ENCODE measurements at regions not wholly inside any gene's neighbourhood (a gene's known extent, or its start where the extent isn't known, plus 50 kb on each side); places are given as distances from the start of the nearest gene placed in this dataset.

DNA sequence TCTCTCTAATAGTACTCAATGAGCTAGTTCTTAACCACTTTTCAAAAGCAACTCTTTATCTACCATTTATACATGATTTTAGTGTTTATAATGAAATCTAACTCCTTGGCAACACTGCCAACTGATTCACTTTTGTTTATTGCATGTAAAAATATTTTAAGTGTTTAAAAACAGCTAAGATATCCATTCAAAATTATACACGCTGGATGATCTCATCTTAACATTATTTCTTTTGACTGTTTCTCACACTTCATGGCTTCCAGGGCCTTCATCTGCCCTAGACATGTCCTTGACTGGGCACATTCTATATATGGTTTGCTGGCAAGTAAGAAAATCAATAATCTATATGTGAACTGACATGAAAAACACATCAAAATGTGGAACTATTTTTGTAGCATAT is 414.6 kb upstream of the LUZP2 start:
- in situ Hi-C loops (cut with HindIII; ENCODE audit: low pct_unique_long_range_greater_than_20kb, low sequenced_read_pairs), result no loop called here
- DNase-seq (ENCODE audit: low read depth in 1 of 2, low spot score in 1 of 2), result no peak
- TF ChIP-seq JUND (IDR thresholded peaks at IDR 0.05; ENCODE audit: low read depth), result no peak

DNA sequence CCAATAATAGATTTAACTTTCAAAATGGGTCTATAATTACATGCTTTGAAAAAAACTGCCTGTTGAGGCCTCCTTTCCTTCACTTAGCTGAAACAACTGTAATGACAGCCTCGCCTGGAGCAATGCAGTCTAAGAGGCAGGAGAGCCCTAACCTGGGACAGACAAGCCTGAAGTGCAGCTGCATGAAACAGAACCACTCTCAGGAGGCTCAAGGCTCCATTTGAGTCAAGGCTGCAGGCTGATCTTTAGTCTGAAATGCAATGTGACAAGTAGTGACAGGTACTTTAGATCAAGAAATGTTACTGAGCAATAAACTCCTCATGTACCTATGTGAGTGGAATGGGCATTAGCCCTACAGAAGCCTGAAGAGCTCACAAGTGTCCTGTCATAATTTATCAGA is 414.0 kb upstream of the LUZP2 start:
- in situ Hi-C loops (cut with HindIII; ENCODE audit: low pct_unique_long_range_greater_than_20kb, low sequenced_read_pairs), result no loop called here
- no peak for DNase-seq (ENCODE audit: low read depth in 1 of 2, low spot score in 1 of 2)
- no peak for TF ChIP-seq JUND (IDR thresholded peaks at IDR 0.05; ENCODE audit: low read depth)

DNA sequence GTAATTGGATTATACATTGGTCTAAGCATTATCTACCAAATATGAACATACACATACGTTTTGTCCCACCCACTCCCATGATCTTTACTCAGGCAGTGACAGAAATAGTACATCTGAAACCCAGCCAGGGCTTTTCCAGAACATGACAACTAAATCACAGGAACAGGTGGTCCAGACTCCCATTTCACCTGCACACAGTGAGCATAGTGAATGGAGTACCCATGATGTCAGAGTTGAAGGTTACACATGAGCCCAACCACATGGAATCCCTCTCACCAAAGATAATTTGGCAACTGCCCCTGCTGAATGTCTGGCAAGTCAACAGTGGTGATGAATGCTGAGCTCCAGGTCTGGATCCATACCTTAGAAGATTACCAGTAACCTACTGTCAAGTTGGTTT is 411.9 kb upstream of the LUZP2 start:
- in situ Hi-C loops (cut with HindIII; ENCODE audit: low pct_unique_long_range_greater_than_20kb, low sequenced_read_pairs), result no loop called here
- no peak for DNase-seq (ENCODE audit: low read depth in 1 of 2, low spot score in 1 of 2)
- no peak for TF ChIP-seq JUND (IDR thresholded peaks at IDR 0.05; ENCODE audit: low read depth)

DNA sequence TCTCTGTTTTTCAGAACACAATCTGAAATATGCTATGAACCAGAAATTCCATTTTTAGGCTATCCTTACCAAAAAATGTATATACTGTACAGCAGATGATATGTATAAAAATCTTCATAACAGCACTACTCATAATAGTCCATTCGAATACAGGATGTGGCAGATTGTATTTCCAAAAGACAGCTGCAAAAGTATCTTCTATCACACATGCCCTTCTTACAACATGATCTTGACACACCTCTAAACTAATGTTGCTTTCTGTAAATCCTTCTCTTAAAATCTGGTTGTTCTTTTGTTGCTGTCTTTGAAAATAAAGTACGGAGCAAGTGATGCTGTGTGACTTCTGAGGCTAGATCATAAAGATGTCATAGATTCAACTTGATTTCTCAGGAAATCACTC is 409.9 kb upstream of the LUZP2 start:
- no peak for TF ChIP-seq JUND (IDR thresholded peaks at IDR 0.05; ENCODE audit: low read depth)
- no peak for DNase-seq (ENCODE audit: low read depth in 1 of 2, low spot score in 1 of 2)
- in situ Hi-C loops (cut with HindIII; ENCODE audit: low pct_unique_long_range_greater_than_20kb, low sequenced_read_pairs), result no loop called here

DNA sequence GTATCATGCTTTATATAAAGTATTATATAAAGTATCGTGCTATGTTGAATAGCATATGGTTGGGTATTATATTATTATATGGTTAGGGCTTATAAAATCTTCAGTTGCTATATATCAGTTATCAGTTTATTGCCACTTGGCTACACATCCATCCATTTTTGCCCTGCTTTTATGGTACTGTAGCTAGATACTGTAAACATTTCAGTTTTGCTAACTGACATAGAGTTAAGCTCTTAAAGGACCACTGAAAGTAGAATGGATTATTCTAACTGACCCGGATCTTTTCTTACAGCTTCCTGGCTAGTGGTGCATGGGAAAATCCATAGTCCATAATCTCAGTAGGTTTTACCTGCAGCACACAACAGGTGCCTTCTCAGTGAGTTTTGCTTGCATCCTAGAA is 405.3 kb upstream of the LUZP2 start:
- in situ Hi-C loops (cut with HindIII; ENCODE audit: low pct_unique_long_range_greater_than_20kb, low sequenced_read_pairs), result no loop called here
- no peak for TF ChIP-seq JUND (IDR thresholded peaks at IDR 0.05; ENCODE audit: low read depth)
- no peak for DNase-seq (ENCODE audit: low read depth in 1 of 2, low spot score in 1 of 2)

DNA sequence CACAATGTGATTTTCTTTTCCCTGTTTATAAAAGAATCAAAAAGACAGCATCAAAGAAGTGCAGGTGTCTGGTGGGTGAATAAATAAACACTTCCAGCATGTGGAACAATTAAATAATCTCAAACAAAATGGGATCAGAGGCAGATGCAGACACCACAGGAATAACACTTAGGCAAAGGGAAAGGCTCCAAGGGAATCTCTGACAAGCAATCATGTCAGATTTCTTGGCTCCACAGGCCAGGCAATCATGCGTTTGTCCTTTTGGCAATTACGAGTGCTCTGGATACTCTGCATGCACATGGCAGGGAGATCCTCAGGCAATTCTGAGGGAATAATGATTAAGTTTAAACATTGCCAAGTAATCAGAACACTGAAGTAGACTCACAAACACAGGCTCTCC is 403.5 kb upstream of the LUZP2 start:
- no peak for TF ChIP-seq JUND (IDR thresholded peaks at IDR 0.05; ENCODE audit: low read depth)
- DNase-seq (ENCODE audit: low read depth in 1 of 2, low spot score in 1 of 2), result no peak
- in situ Hi-C loops (cut with HindIII; ENCODE audit: low pct_unique_long_range_greater_than_20kb, low sequenced_read_pairs), result no loop called here

DNA sequence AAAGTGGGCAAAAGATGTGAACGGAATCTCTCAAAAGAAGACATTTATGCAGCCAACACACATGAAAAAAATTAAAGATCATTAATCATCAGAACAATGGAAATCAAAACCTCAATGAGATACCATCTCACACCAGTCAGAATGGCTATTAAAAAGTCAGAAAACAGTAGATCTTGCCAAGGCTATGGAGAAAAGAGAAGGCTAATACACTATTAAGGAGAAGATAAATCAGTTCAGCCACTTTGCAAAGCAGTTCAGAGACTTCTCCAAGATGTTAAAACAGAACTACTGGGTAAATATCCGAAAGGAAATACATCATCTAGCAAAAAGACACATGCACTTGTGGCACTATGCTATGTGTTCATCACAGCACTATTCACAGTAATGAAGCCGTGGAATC is 388.2 kb upstream of the LUZP2 start:
- TF ChIP-seq JUND (IDR thresholded peaks at IDR 0.05; ENCODE audit: low read depth), result no peak
- in situ Hi-C loops (cut with HindIII; ENCODE audit: low pct_unique_long_range_greater_than_20kb, low sequenced_read_pairs), result no loop called here
- DNase-seq (ENCODE audit: low read depth in 1 of 2, low spot score in 1 of 2), result no peak

DNA sequence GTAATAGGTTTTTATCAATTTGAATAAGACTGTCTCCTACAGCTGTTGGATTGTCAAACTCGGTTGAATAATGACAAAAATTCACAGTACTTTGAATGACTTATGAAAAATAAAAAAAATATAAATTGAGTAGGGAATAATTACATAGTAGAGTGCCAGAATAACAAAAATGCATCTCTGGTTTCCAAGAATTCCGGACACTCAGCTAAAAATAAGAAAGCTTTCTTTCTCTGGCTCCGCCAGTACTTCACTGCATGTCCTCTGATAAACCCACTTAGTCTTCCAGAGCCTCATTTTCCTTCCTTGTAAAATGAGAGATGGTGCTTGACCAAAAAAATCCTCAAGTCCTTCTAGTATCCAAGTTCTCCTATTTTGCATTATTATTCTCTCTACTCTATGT is 374.6 kb upstream of the LUZP2 start:
- DNase-seq (ENCODE audit: low read depth in 1 of 2, low spot score in 1 of 2), result no peak
- no peak for TF ChIP-seq JUND (IDR thresholded peaks at IDR 0.05; ENCODE audit: low read depth)
- in situ Hi-C loops (cut with HindIII; ENCODE audit: low pct_unique_long_range_greater_than_20kb, low sequenced_read_pairs), result no loop called here

DNA sequence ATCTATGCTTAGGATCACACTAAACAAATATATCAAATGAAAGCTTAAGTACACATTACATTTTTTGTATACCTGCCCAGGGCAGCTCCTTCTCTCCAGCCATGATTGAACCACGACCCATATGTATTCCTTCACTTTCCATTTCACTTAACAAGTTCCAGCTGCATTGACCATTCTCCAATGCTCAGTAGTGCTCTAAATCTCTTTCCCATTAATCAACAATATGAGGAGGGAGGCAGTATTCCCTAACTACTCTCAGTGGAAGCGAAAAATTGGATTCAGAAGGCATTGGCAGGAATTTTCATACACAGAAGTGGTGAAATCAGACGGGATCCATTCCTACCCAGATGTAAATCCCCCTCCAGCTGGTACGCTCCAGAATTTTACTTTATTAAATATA is 372.0 kb upstream of the LUZP2 start:
- DNase-seq (ENCODE audit: low read depth in 1 of 2, low spot score in 1 of 2), result peak in 1 of 2 experiments; percentile 40
- TF ChIP-seq JUND (IDR thresholded peaks at IDR 0.05; ENCODE audit: low read depth), result no peak
- in situ Hi-C loops (cut with HindIII; ENCODE audit: low pct_unique_long_range_greater_than_20kb, low sequenced_read_pairs), result no loop called here

DNA sequence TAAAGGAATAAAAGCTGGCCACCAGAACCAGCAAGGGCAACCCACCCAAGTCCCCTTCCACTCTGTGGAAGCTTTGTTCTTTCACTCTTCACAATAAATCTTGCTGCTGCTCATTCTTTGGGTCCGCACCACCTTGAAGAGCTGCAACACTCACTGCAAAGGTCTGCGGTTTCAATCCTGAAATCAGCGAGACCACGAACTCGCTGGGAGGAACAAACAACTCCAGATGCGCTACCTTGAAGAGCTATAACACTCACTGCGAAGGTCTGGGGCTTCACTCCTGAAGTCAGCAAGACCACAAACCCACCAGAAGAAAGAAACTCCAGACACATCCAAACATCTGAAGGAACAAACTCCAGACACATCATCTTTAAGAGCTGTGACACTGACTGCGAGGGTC is 365.2 kb upstream of the LUZP2 start:
- in situ Hi-C loops (cut with HindIII; ENCODE audit: low pct_unique_long_range_greater_than_20kb, low sequenced_read_pairs), result no loop called here
- no peak for DNase-seq (ENCODE audit: low read depth in 1 of 2, low spot score in 1 of 2)
- TF ChIP-seq JUND (IDR thresholded peaks at IDR 0.05; ENCODE audit: low read depth), result no peak

DNA sequence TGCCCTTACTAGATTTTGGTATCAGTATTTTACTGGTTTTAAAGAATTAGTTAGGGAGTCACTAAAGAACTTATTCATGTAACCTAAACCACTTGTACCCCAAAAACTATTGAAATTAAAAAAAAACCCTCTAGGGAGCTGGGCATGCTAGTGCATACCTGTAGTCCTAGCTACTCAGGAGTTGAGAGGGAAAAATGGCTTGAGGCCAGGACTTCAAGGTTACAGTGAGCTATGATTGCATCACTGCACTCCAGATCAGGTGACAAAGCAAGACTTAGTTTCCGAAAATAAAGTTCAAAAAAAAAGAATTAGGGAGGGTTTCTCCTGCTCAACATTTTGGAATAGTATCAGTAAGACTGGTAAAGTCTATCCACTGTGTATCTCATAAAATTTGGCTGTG is 364.4 kb upstream of the LUZP2 start:
- no peak for DNase-seq (ENCODE audit: low read depth in 1 of 2, low spot score in 1 of 2)
- no peak for TF ChIP-seq JUND (IDR thresholded peaks at IDR 0.05; ENCODE audit: low read depth)
- in situ Hi-C loops (cut with HindIII; ENCODE audit: low pct_unique_long_range_greater_than_20kb, low sequenced_read_pairs), result no loop called here

DNA sequence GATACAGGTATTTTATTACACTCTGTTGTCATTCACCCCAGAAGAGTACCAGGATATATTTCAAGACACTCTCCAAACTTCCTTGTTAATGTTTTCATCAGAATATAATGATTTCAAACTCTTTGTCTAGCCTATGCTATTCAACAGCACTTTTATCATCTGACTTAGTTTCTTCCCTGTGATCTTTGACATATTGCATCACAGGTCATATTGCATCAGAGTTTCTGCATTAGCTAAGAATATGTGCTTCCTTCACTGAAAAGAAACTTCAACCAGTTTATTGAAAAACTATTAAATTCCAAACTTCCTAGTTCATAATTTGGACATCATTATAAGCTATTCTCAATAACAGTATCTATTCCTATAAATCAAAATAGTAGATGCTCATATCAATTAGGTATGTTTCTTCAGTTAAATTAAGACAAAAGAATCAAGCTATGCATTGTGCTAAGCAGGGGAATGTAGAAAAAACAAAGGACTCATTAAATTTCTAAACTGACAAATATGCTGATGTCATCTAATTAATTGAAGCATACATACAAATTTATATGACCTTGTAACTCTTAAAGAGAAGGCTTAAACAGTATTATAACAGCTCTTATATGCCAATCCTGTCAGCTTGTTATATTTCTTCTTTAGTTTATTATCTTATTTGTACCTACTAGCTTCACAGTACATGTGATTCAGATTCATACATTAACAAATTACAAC is 361.8 kb upstream of the LUZP2 start:
- in situ Hi-C loops (cut with HindIII; ENCODE audit: low pct_unique_long_range_greater_than_20kb, low sequenced_read_pairs), result no loop called here
- no peak for TF ChIP-seq JUND (IDR thresholded peaks at IDR 0.05; ENCODE audit: low read depth)
- DNase-seq (ENCODE audit: low read depth in 1 of 2, low spot score in 1 of 2), result no peak

DNA sequence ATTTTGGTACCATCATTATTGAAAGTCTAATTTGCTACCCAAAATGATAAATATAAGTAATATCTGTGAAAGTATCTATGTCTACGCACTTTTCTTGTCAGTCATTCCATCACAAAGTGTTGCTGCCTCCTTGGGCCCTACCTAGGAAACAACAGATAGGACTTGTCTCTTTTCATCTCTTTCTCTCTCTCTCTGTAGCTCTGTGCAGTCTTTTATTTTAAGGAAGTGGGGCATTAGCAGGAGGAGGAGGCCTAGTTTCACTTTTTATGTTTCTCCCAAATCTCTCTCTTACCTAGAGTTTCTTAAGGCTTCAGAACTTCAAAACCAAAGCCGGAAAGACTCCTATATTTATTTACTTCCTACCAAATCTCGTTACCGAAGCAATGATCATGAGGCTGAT is 354.8 kb upstream of the LUZP2 start:
- in situ Hi-C loops (cut with HindIII; ENCODE audit: low pct_unique_long_range_greater_than_20kb, low sequenced_read_pairs), result no loop called here
- no peak for TF ChIP-seq JUND (IDR thresholded peaks at IDR 0.05; ENCODE audit: low read depth)
- DNase-seq (ENCODE audit: low read depth in 1 of 2, low spot score in 1 of 2), result no peak

DNA sequence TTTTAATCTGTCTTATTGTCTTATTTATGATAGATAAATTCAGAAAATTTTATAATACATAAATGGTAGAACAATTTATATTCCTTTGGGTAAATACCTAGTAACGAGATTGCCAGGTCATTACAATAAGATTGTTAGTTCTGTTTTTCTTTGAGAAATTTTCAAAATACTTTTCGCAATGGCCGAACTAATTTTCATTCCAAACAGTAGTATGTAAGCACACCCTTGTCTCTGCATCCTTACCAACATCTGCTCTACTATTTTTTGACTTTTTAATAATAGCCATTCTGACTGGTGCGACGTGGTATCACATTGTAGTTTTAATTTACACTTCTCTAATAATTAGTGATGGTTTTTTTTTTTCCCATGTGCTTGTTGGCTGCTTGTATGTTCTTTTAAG is 351.4 kb upstream of the LUZP2 start:
- in situ Hi-C loops (cut with HindIII; ENCODE audit: low pct_unique_long_range_greater_than_20kb, low sequenced_read_pairs), result no loop called here
- DNase-seq (ENCODE audit: low read depth in 1 of 2, low spot score in 1 of 2), result no peak
- no peak for TF ChIP-seq JUND (IDR thresholded peaks at IDR 0.05; ENCODE audit: low read depth)
